IgD-negative memory B cell (primary cell): ENCODE measurements at regions not wholly inside any gene's neighbourhood (a gene's known extent, or its start where the extent isn't known, plus 50 kb on each side); places are given as distances from the start of the nearest gene placed in this dataset.
A peak's percentile ranks its signal among the peaks of the same experiment; 100 is the strongest.

Experiments used
- H3K27ac Mint-ChIP-seq, 3 donors: one replicate each; pipeline ENCODE4 v1.8.0; 2020 to 2022; ENCODE audit warnings: mild to moderate bottlenecking in 3 of 3, mixed read lengths in 3 of 3, moderate library complexity in 1 of 3
- H3K27me3 Mint-ChIP-seq: one replicate; pipeline ENCODE4 v1.8.0; 2021; ENCODE audit warnings: mixed read lengths
- H3K36me3 Mint-ChIP-seq: one replicate; pipeline ENCODE4 v1.8.0; 2020; ENCODE audit warnings: mild to moderate bottlenecking, mixed read lengths
- H3K4me1 Mint-ChIP-seq, 3 donors: one replicate each; pipeline ENCODE4 v1.8.0; 2020 to 2022; ENCODE audit warnings: mixed read lengths in 3 of 3, mild to moderate bottlenecking in 1 of 3
- H3K4me3 Mint-ChIP-seq, 4 donors: one replicate each; pipeline ENCODE4 v1.8.0; 2020 to 2022; ENCODE audit warnings: mild to moderate bottlenecking in 4 of 4, mixed read lengths in 4 of 4, moderate library complexity in 3 of 4
- H3K9me3 Mint-ChIP-seq, 3 donors: one replicate each; pipeline ENCODE4 v1.8.0; 2020 to 2021; ENCODE audit warnings: mixed read lengths in 3 of 3, mild to moderate bottlenecking in 1 of 3

DNA sequence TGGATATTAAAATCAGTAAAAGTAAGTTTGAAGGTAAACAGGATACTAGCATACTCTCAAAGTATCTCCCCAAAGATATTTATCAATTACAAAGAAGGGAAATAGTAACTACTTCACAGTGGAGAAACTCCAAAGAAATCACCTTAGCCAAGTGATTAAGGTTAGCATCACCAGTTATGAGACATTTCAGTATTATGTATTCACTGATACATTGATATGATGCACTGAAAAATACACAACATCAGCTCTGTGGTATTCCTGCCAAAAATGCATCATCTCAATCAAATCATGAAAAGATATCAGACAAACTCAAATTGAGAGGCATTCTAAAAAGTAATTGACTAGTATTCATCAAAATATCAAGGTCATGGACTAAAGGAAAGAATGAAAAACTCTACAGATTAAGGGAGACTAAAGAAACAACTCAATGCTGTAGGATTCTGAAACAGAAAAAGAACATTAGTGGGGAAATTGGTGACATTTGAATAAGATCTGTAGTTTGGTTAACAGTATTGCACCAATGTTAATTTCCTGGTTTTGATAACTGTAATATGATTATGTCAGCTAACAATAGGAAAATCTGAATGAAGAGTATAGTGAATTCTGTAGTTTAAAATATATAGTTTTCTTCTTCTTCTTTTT lies 215.4 kb downstream of the UACA start:
- H3K27ac Mint-ChIP-seq, result no peak overlapping the region
- H3K27me3 Mint-ChIP-seq, result no peaks in the 10 kb centered on the region
- H3K4me3 Mint-ChIP-seq, result no peak overlapping the region
- no peaks in the 10 kb centered on the region for H3K4me1 Mint-ChIP-seq
- peaks cover 0 to 8% (median 2%) of the 10 kb centered on the region in 3 donors for H3K9me3 Mint-ChIP-seq
- no peaks in the 10 kb centered on the region for H3K36me3 Mint-ChIP-seq

DNA sequence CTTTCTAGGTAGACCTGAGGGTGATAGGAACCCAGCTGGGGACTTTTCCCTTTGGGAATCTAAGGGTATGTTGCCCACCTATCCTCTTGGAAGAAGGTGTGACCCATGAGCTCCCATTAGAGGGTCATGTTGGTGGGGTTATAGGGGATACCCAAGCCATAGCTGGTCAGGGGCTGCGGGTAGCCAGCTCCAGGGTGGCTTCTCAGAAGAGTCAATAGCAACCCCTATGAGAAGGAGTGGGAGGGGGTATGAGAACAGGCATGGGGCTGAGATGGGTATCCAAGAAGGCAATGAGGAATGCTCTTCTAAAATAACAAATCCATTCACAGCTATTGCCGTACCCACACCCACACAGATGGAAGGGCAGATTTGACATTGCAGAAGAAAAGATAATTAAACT lies 217.8 kb downstream of the UACA start:
- no peak overlapping the region for H3K4me3 Mint-ChIP-seq
- H3K4me1 Mint-ChIP-seq, result no peaks in the 10 kb centered on the region
- no peak overlapping the region for H3K27ac Mint-ChIP-seq
- H3K36me3 Mint-ChIP-seq, result no peaks in the 10 kb centered on the region
- peaks cover 4% of the 10 kb centered on the region for H3K27me3 Mint-ChIP-seq
- H3K9me3 Mint-ChIP-seq, result no peaks in the 10 kb centered on the region

DNA sequence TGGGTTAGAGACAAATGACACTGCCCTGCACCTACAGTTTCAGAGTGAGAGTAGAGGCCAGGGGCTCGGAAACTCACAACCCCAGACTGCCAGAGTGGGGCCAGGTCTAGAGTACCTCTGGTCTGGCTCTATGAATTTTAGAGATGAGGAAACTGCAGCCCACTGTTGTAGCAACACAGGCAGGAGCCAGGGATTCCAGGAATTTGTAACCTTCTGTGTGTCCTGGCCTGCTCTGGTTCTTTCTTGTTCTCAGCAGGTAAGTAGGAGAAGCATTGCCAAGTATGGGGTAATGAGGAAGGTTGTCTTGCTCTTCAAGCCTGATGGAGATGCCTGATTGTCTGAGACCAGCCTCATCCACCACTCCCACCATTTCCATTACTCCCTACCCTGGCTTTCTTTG lies 221.8 kb downstream of the UACA start:
- Mint-ChIP-seq H3K9me3 (peaks cover 0 to 2% (median 0%) of the 10 kb centered on the region in 3 donors), H3K4me1 (no peaks in the 10 kb centered on the region), H3K27me3 (peaks cover 12% of the 10 kb centered on the region), H3K27ac (no peak overlapping the region), H3K36me3 (no peaks in the 10 kb centered on the region), H3K4me3 (no peak overlapping the region)

- Mint-ChIP-seq H3K36me3 (no peaks in the 10 kb centered on the region), H3K27me3 (peaks cover 14% of the 10 kb centered on the region), H3K27ac (no peak overlapping the region), H3K4me3 (no peak overlapping the region), H3K9me3 (peaks cover 0 to 2% (median 0%) of the 10 kb centered on the region in 3 donors), H3K4me1 (peaks cover 9 to 15% (median 9%) of the 10 kb centered on the region in 3 donors)
Observed at GRCh38 chr15:70539912-70540530, 223.3 kb downstream of the UACA start.

- no peak overlapping the region for H3K27ac Mint-ChIP-seq
- H3K4me3 Mint-ChIP-seq, result no peak overlapping the region
- H3K36me3 Mint-ChIP-seq, result no peaks in the 10 kb centered on the region
- H3K27me3 Mint-ChIP-seq, result peaks cover 14% of the 10 kb centered on the region
- peaks cover 0 to 2% (median 0%) of the 10 kb centered on the region in 3 donors for H3K9me3 Mint-ChIP-seq
- peaks cover 13 to 21% (median 16%) of the 10 kb centered on the region in 3 donors for H3K4me1 Mint-ChIP-seq
Observed at GRCh38 chr15:70539409-70539808, 223.9 kb downstream of the UACA start.

- Mint-ChIP-seq H3K9me3 (peaks cover 0 to 2% (median 0%) of the 10 kb centered on the region in 3 donors), H3K4me1 (peaks cover 16 to 24% (median 17%) of the 10 kb centered on the region in 3 donors), H3K27ac (no peak overlapping the region), H3K4me3 (no peak overlapping the region), H3K27me3 (peaks cover 16% of the 10 kb centered on the region), H3K36me3 (no peaks in the 10 kb centered on the region)
Observed at GRCh38 chr15:70538278-70538677, 225.1 kb downstream of the UACA start.

DNA sequence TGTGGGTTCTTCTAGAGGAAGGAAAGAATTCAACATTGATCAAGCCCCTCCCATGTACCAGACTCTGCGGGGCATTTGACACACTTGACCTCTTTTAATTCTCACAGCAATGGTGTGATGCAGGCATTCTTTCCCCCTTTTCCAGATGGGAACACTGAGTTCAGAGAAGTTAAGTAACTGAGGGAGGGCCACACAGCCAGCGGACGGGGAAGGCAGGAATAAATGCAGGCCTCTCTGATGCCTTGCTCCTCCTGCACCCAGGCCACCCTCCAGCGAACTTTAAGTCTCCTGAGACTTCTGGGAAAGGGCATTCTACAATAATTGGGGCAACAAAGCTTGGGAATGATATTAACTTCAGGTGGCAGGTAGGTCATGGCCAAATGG lies 227.4 kb downstream of the UACA start:
- Mint-ChIP-seq H3K27ac (no peak overlapping the region), H3K27me3 (peaks cover 17% of the 10 kb centered on the region), H3K36me3 (no peaks in the 10 kb centered on the region), H3K4me1 (peaks cover 16 to 24% (median 17%) of the 10 kb centered on the region in 3 donors), H3K4me3 (peak overlapping the region in 2 of 4 donors; percentile 39 to 77), H3K9me3 (peaks cover 0 to 2% (median 0%) of the 10 kb centered on the region in 3 donors)

GRCh38 chr15:70535071-70535954 lies 228.0 kb downstream of the UACA start:
- Mint-ChIP-seq H3K36me3 (peaks cover under 1% of the 10 kb centered on the region), H3K4me1 (peaks cover 17 to 25% (median 17%) of the 10 kb centered on the region in 3 donors), H3K9me3 (peaks cover 0 to 2% (median 0%) of the 10 kb centered on the region in 3 donors), H3K4me3 (peak overlapping the region in 3 of 4 donors; percentile 39 to 77 (median 64)), H3K27ac (peak overlapping the region in 1 of 3 donors; percentile 24), H3K27me3 (peaks cover 15% of the 10 kb centered on the region)

- peaks cover 0 to 2% (median 0%) of the 10 kb centered on the region in 3 donors for H3K9me3 Mint-ChIP-seq
- peaks cover 20 to 29% (median 21%) of the 10 kb centered on the region in 3 donors for H3K4me1 Mint-ChIP-seq
Observed at GRCh38 chr15:70533931-70534742, 229.2 kb downstream of the UACA start.

DNA sequence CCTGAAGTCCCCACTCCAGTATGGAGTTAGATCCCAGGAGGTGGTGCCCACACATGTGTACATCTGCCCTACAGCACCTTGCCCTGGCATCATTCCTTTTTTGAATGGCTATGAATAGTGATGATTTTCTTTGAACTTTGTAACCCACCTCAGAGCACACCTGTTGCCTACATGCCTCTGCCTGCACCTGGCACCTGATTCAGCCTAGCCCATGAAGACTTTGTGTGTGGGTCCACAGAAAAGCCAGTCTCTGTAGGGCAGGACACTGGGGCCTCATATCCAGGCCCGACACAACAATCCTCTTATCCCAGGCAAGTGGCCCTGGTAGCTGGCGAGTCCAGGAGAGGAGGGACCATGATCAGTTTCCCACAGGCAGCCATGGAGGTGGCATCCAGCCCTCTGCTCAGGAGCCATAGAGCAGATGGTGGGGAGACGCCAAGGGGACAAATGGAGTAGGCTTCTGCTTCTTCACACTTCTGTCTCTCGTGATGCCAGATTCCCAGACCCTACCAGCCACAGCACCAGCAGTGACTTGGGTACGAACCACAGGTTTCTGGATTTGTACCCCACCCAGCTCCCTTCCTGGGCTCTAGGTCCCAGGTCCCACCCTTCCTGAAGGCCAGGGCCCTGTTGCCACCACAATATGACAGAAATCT lies 230.7 kb downstream of the UACA start:
- Mint-ChIP-seq H3K9me3 (peaks cover 0 to 4% (median 2%) of the 10 kb centered on the region in 3 donors), H3K4me1 (peaks cover 27 to 41% (median 31%) of the 10 kb centered on the region in 3 donors), H3K4me3 (no peak overlapping the region), H3K36me3 (peaks cover 4% of the 10 kb centered on the region), H3K27ac (no peak overlapping the region), H3K27me3 (peaks cover 10% of the 10 kb centered on the region)

More at GRCh38 chr15:70533931-70534742, 229.2 kb downstream of the UACA start:
- H3K36me3 Mint-ChIP-seq, result peaks cover 4% of the 10 kb centered on the region
- H3K4me3 Mint-ChIP-seq, result peak overlapping the region in 2 of 4 donors; percentile 15 to 26
- peak overlapping the region in 1 of 3 donors; percentile 15 for H3K27ac Mint-ChIP-seq
- peaks cover 13% of the 10 kb centered on the region for H3K27me3 Mint-ChIP-seq

DNA sequence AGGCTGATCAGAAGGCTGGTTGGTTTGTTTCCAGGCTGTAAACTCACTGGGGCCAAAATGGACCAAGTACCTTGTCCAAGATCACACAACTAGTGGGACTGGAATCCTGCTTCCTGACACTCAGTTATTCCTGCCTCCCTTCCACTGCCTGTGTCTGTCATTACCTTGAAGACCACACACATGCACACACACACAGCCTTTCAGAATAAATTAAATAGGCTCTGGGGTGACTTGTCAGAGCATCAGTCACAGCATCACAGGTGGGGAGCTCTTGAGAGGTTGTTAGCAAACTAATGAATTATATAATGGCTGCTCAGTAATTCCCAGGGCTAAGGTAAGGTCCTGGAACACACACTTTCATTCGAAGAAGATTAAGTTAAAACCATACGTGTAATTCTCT lies 231.8 kb downstream of the UACA start:
- no peak overlapping the region for H3K27ac Mint-ChIP-seq
- peaks cover 4% of the 10 kb centered on the region for H3K36me3 Mint-ChIP-seq
- peaks cover 7% of the 10 kb centered on the region for H3K27me3 Mint-ChIP-seq
- no peak overlapping the region for H3K4me3 Mint-ChIP-seq
- peaks cover 31 to 51% (median 40%) of the 10 kb centered on the region in 3 donors for H3K4me1 Mint-ChIP-seq
- peaks cover 0 to 4% (median 2%) of the 10 kb centered on the region in 3 donors for H3K9me3 Mint-ChIP-seq

GRCh38 chr15:70530906-70531305 lies 232.5 kb downstream of the UACA start:
- Mint-ChIP-seq H3K27me3 (peaks cover 7% of the 10 kb centered on the region), H3K27ac (no peak overlapping the region), H3K4me3 (no peak overlapping the region), H3K9me3 (peaks cover 0 to 4% (median 2%) of the 10 kb centered on the region in 3 donors), H3K4me1 (peaks cover 35 to 51% (median 43%) of the 10 kb centered on the region in 3 donors), H3K36me3 (peaks cover 4% of the 10 kb centered on the region)

DNA sequence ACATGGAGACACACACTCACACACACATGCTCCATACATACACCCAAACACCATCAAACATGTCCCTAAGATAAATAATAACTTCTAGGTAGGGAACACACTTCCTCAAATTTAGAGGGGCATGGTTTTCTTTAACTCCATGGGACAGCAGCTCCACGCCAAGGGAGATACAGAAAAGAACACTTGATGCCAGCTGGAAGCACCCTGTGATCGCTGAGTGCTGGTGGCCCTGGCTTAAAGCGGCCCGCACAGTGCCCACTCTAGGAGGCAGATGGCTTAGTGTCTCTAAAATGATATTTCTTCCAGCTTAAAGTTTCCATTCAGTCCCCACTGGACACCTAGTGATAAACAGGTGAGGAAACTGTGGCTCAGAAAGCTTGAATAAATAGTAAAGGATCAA lies 232.9 kb downstream of the UACA start:
- Mint-ChIP-seq H3K4me1 (peaks cover 31 to 49% (median 40%) of the 10 kb centered on the region in 3 donors), H3K4me3 (no peak overlapping the region), H3K9me3 (peaks cover 0 to 4% (median 2%) of the 10 kb centered on the region in 3 donors), H3K27ac (peak overlapping the region in 1 of 3 donors; percentile 20), H3K36me3 (peaks cover 4% of the 10 kb centered on the region), H3K27me3 (peaks cover 7% of the 10 kb centered on the region)
